HEK293 (cell line): ENCODE measurements at regions not wholly inside any gene's neighbourhood (a gene's known extent, or its start where the extent isn't known, plus 50 kb on each side); places are given as distances from the start of the nearest gene placed in this dataset.

Source experiments
- CTCF ChIA-PET: fragments of 350-600 bp; formaldehyde crosslinking; extraction: SDS; loops from one replicate; lab custom pipeline; 2021; ENCODE audit warnings: antibody characterized with exemption; lab: Yijun Ruan, JAX
- POLR2A ChIA-PET: fragments of 300-600 bp; formaldehyde crosslinking; extraction: SDS; loops from one replicate; lab custom pipeline; 2020; ENCODE audit warnings: antibody characterized with exemption, inconsistent platforms; lab: Yijun Ruan, JAX
- H3K27ac ChIP-seq: fragments of 200-500 bp; sonication (Bioruptor generic); 2 replicates; pipeline ENCODE4 v1.5.1; 2014; ENCODE audit warnings: low read depth, low read length, control low read depth, inconsistent platforms; ENCODE audit errors: extremely low read depth
- H3K36me3 ChIP-seq, 2 experiments: fragments of 200-500 bp in 1 of 2; sonication (Bioruptor generic) in 1 of 2; 1 replicate in 1 of 2; 2 replicates in 1 of 2; pipeline ENCODE4 v1.5.1; 2014 to 2017; ENCODE audit warnings: inconsistent platforms in 2 of 2, low read length in 2 of 2; ENCODE audit not compliant: control insufficient read depth in 2 of 2, insufficient read depth in 1 of 2
- H3K4me1 ChIP-seq: fragments of 200-500 bp; sonication (Bioruptor generic); 2 replicates; pipeline ENCODE4 v1.5.1; 2014; ENCODE audit warnings: mild to moderate bottlenecking, low read length, inconsistent platforms; ENCODE audit not compliant: control insufficient read depth, insufficient read depth
- H3K4me3 ChIP-seq: 2 replicates; pipeline ENCODE4 v1.5.1; 2011; ENCODE audit warnings: low read depth, mild to moderate bottlenecking, control low read depth, low read length, moderate library complexity
- H3K9me3 ChIP-seq: fragments of 200-500 bp; sonication (Bioruptor generic); 2 replicates; pipeline ENCODE4 v1.5.1; 2014; ENCODE audit warnings: low read depth, low read length, inconsistent platforms; ENCODE audit not compliant: control insufficient read depth, insufficient read depth
- AEBP2 ChIP-seq: fragments of 450-650 bp; formaldehyde crosslinking; IDR thresholded peaks from 2 replicates; pipeline ENCODE4 v1.5.1; 2016; ENCODE audit warnings: missing biosample characterization, missing genetic modification characterization, borderline replicate concordance
- BCL11B ChIP-seq: fragments of 450-650 bp; formaldehyde crosslinking; IDR thresholded peaks from 2 replicates; pipeline ENCODE4 v1.5.1; 2016; ENCODE audit warnings: low read depth, missing biosample characterization, missing genetic modification characterization
- FEZF1 ChIP-seq: fragments of 450-650 bp; formaldehyde crosslinking; IDR thresholded peaks from 2 replicates; pipeline ENCODE4 v1.5.1; 2016; ENCODE audit warnings: missing biosample characterization, missing genetic modification characterization
- GLI4 ChIP-seq: fragments of 450-650 bp; formaldehyde crosslinking; IDR thresholded peaks from 2 replicates; pipeline ENCODE4 v1.5.1; 2016; ENCODE audit warnings: missing biosample characterization, missing genetic modification characterization
- HOXA7 ChIP-seq: sonication (generic); formaldehyde crosslinking; IDR thresholded peaks from 2 replicates; pipeline ENCODE4 v1.8.1; 2022; ENCODE audit warnings: missing genetic modification reagents, borderline replicate concordance
- KLF17 ChIP-seq: fragments of 450-650 bp; formaldehyde crosslinking; IDR thresholded peaks from 2 replicates; pipeline ENCODE4 v1.5.1; 2016; ENCODE audit warnings: missing biosample characterization, missing genetic modification characterization
- SCRT2 ChIP-seq: fragments of 450-650 bp; formaldehyde crosslinking; IDR thresholded peaks from 2 replicates; pipeline ENCODE4 v1.5.1; 2016; ENCODE audit warnings: missing biosample characterization, missing genetic modification characterization
- YY1 ChIP-seq: fragments of 450-650 bp; formaldehyde crosslinking; IDR thresholded peaks from 2 replicates; pipeline ENCODE4 v1.5.1; 2018; ENCODE audit warnings: missing biosample characterization, missing genetic modification characterization
- ZNF146 ChIP-seq: fragments of 450-650 bp; formaldehyde crosslinking; IDR thresholded peaks from 2 replicates; pipeline ENCODE4 v1.5.1; 2016; ENCODE audit warnings: missing biosample characterization, missing genetic modification characterization
- ZNF280C ChIP-seq: fragments of 450-650 bp; formaldehyde crosslinking; IDR thresholded peaks from 2 replicates; pipeline ENCODE4 v1.5.1; 2016; ENCODE audit warnings: missing biosample characterization, missing genetic modification characterization
- ZNF37A ChIP-seq: fragments of 450-650 bp; IDR thresholded peaks from 2 replicates; pipeline ENCODE4 v1.5.1; 2018; ENCODE audit warnings: missing biosample characterization, missing genetic modification characterization
- ZNF398 ChIP-seq: fragments of 450-650 bp; formaldehyde crosslinking; IDR thresholded peaks from 2 replicates; pipeline ENCODE4 v1.5.1; 2017; ENCODE audit warnings: missing biosample characterization, missing genetic modification characterization
- ZNF624 ChIP-seq: fragments of 450-650 bp; formaldehyde crosslinking; IDR thresholded peaks from 2 replicates; pipeline ENCODE4 v1.5.1; 2017; ENCODE audit warnings: missing biosample characterization, missing genetic modification characterization
- ZNF639 ChIP-seq: fragments of 450-650 bp; formaldehyde crosslinking; IDR thresholded peaks from 2 replicates; pipeline ENCODE4 v1.5.1; 2016; ENCODE audit warnings: missing biosample characterization, missing genetic modification characterization
- ZNF664 ChIP-seq: fragments of 450-650 bp; formaldehyde crosslinking; IDR thresholded peaks from 2 replicates; pipeline ENCODE4 v1.5.1; 2016; ENCODE audit warnings: missing biosample characterization, missing genetic modification characterization

GRCh38 chr1:200238311-200238710, 171.5 kb downstream of the ZNF281 start:
- ChIA-PET POLR2A (no interaction called here), CTCF (interaction anchor here (1.3 kb wide), 1 partner anchor 250 kb away, joined by 3 read pairs; no protein-coding TSS in a partner anchor)
- Histone ChIP-seq H3K9me3 (no peaks in the 10 kb centered on the region), H3K4me1 (no peaks in the 10 kb centered on the region), H3K36me3 (no peaks in the 10 kb centered on the region), H3K4me3 (no peak overlapping the region), H3K27ac (no peak overlapping the region)
- TF ChIP-seq ZNF280C = no peak
- TF ChIP-seq FEZF1 (tag by site-specific recombination) = no peak
- no peak for TF ChIP-seq HOXA7 (CRISPR knock-in tag)
- no peak for TF ChIP-seq ZNF37A (tag by site-specific recombination)
- no peak for TF ChIP-seq YY1 (tag by site-specific recombination)
- TF ChIP-seq KLF17 (tag by site-specific recombination) = no peak
- TF ChIP-seq ZNF146 (tag by site-specific recombination) = no peak
- TF ChIP-seq ZNF624 = no peak
- TF ChIP-seq AEBP2 (tag by site-specific recombination) = no peak
- no peak for TF ChIP-seq ZNF398 (tag by site-specific recombination)
- no peak for TF ChIP-seq ZNF664 (tag by site-specific recombination)
- TF ChIP-seq BCL11B = no peak
- no peak for TF ChIP-seq GLI4 (tag by site-specific recombination)

GRCh38 chr1:200237066-200237465, 172.8 kb downstream of the ZNF281 start:
- POLR2A ChIA-PET = no interaction called here
- TF ChIP-seq SCRT2 (tag by site-specific recombination) (no peak), ZNF639 (no peak)
- H3K4me1 ChIP-seq = no peaks in the 10 kb centered on the region

More at GRCh38 chr1:200237066-200237465, 172.8 kb downstream of the ZNF281 start:
- no peaks in the 10 kb centered on the region for H3K36me3 ChIP-seq
- no peaks in the 10 kb centered on the region for H3K9me3 ChIP-seq
- CTCF ChIA-PET = interaction anchor here (0.6 kb wide), 1 partner anchor 8 kb away, joined by 3 read pairs; no protein-coding TSS in a partner anchor
- no peak overlapping the region for H3K4me3 ChIP-seq
- no peak overlapping the region for H3K27ac ChIP-seq
